Sigmoid colon (tissue), 4 donors: ENCODE measurements at regions not wholly inside any gene's neighbourhood (a gene's known extent, or its start where the extent isn't known, plus 50 kb on each side); places are given as distances from the start of the nearest gene placed in this dataset.
"Not testable (repeated sequence)": the region's sequence is repeated elsewhere in the genome, so short reads cannot be mapped to it uniquely, and the experiment has no call there.

ENCODE experiments used
- CTCF ChIP-seq, 4 experiments: fragments of 450-650 bp in 3 of 4; fragments of 200-600 bp in 1 of 4; IDR thresholded peaks; one replicate each; pipeline ENCODE4 v1.5.1; 2016 to 2019; ENCODE audit warnings: antibody characterized with exemption in 4 of 4, mild to moderate bottlenecking in 3 of 4, moderate library complexity in 2 of 4
- EP300 ChIP-seq, 4 donors: sonication (generic); formaldehyde crosslinking; IDR thresholded peaks; one replicate each; pipeline ENCODE4 v1.6.1; 2017; ENCODE audit warnings: antibody characterized with exemption in 4 of 4
- POLR2A ChIP-seq, 2 donors: fragments of 450-650 bp; IDR thresholded peaks; one replicate each; pipeline ENCODE4 v1.6.1; 2016; ENCODE audit warnings: antibody characterized with exemption in 2 of 2, mild to moderate bottlenecking in 2 of 2, moderate library complexity in 2 of 2
- POLR2AphosphoS5 ChIP-seq, 4 donors: sonication (generic); formaldehyde crosslinking; IDR thresholded peaks; one replicate each; pipeline ENCODE4 v1.6.1; 2017; ENCODE audit warnings: antibody characterized with exemption in 4 of 4

GRCh38 chrX:65407662-65408061 lies 126.9 kb downstream of the LAS1L start:
- not testable (repeated sequence) for TF ChIP-seq EP300, CTCF, POLR2A, POLR2AphosphoS5 (IDR thresholded peaks at IDR 0.05)
